H9 (cell line): ENCODE measurements at regions not wholly inside any gene's neighbourhood (a gene's known extent, or its start where the extent isn't known, plus 50 kb on each side); places are given as distances from the start of the nearest gene placed in this dataset.
A peak's percentile ranks its signal among the peaks of the same experiment; 100 is the strongest.

ENCODE experiments used
- DNase-seq: peaks from one replicate; pipeline ENCODE4 v3.0.0-alpha.2; 2017
- H2AFZ ChIP-seq: one replicate; pipeline ENCODE4 v1.6.1; 2013; ENCODE audit warnings: mild to moderate bottlenecking, low read length, control low read depth, moderate library complexity
- H2AK5ac ChIP-seq: 2 replicates; pipeline ENCODE4 v1.6.1; 2013; ENCODE audit warnings: low read length, control low read depth, mixed read lengths; ENCODE audit not compliant: insufficient read length
- H2BK120ac ChIP-seq: one replicate; pipeline ENCODE4 v1.6.1; 2013; ENCODE audit warnings: low read depth, mild to moderate bottlenecking, low read length, control low read depth, inconsistent platforms; ENCODE audit not compliant: poor library complexity, severe bottlenecking
- H2BK12ac ChIP-seq: 2 replicates; pipeline ENCODE4 v1.6.1; 2013; ENCODE audit warnings: low read length, control low read depth, mixed read lengths, low read depth; ENCODE audit not compliant: insufficient read length
- H2BK15ac ChIP-seq: 2 replicates; pipeline ENCODE4 v1.6.1; 2013; ENCODE audit warnings: low read depth, low read length, control low read depth
- H2BK20ac ChIP-seq: one replicate; pipeline ENCODE4 v1.6.1; 2013; ENCODE audit warnings: low read depth, mild to moderate bottlenecking, low read length, control low read depth, inconsistent platforms; ENCODE audit not compliant: poor library complexity, severe bottlenecking
- H2BK5ac ChIP-seq: 2 replicates; pipeline ENCODE4 v1.6.1; 2013; ENCODE audit warnings: low read length, control low read depth, mixed read lengths; ENCODE audit not compliant: insufficient read length
- H3K14ac ChIP-seq: 2 replicates; pipeline ENCODE4 v1.6.1; 2013; ENCODE audit warnings: low read length, control low read depth; ENCODE audit not compliant: insufficient read depth
- H3K18ac ChIP-seq: 2 replicates; pipeline ENCODE4 v1.6.1; 2013; ENCODE audit warnings: low read depth, mild to moderate bottlenecking, mixed read lengths, low read length, control low read depth; ENCODE audit not compliant: insufficient read length
- H3K23ac ChIP-seq: 2 replicates; pipeline ENCODE4 v1.6.1; 2013; ENCODE audit warnings: low read length, control low read depth, mixed read lengths, low read depth; ENCODE audit not compliant: insufficient read length
- H3K23me2 ChIP-seq: 2 replicates; pipeline ENCODE4 v1.6.1; 2013; ENCODE audit warnings: low read depth, mild to moderate bottlenecking, mixed read lengths, low read length, control low read depth; ENCODE audit not compliant: insufficient read length, poor library complexity, severe bottlenecking
- H3K27ac ChIP-seq: 2 replicates; pipeline ENCODE4 v1.5.1; 2013; ENCODE audit warnings: low read length, control low read depth, mixed read lengths, low read depth; ENCODE audit not compliant: insufficient read length
- H3K27me3 ChIP-seq: 2 replicates; pipeline ENCODE4 v1.6.1; 2013; ENCODE audit warnings: low read length, control low read depth, inconsistent platforms; ENCODE audit not compliant: insufficient read depth
- H3K4ac ChIP-seq: 2 replicates; pipeline ENCODE4 v1.6.1; 2013; ENCODE audit warnings: low read depth, mild to moderate bottlenecking, control low read depth, inconsistent platforms, low read length, moderate library complexity
- H3K4me1 ChIP-seq: 2 replicates; pipeline ENCODE4 v1.6.1; 2013; ENCODE audit warnings: low read length, control low read depth, inconsistent platforms; ENCODE audit not compliant: insufficient read depth
- H3K4me2 ChIP-seq: 2 replicates; pipeline ENCODE4 v1.6.1; 2013; ENCODE audit warnings: low read length, control low read depth, mixed read lengths; ENCODE audit not compliant: insufficient read length, insufficient read depth
- H3K56ac ChIP-seq: 2 replicates; pipeline ENCODE4 v1.6.1; 2013; ENCODE audit warnings: low read depth, mild to moderate bottlenecking, mixed read lengths, low read length, control low read depth; ENCODE audit not compliant: insufficient read length
- H3K79me1 ChIP-seq: 2 replicates; pipeline ENCODE4 v1.6.1; 2013; ENCODE audit warnings: low read depth, mild to moderate bottlenecking, moderate library complexity, low read length, control low read depth, inconsistent platforms; ENCODE audit not compliant: insufficient read depth, poor library complexity, severe bottlenecking
- H3K79me2 ChIP-seq: 2 replicates; pipeline ENCODE4 v1.6.1; 2013; ENCODE audit warnings: low read length, control low read depth, inconsistent platforms; ENCODE audit not compliant: insufficient read depth
- H3K9ac ChIP-seq: 2 replicates; pipeline ENCODE4 v1.6.1; 2013; ENCODE audit warnings: low read length, control low read depth, mixed read lengths; ENCODE audit not compliant: insufficient read length; ENCODE audit errors: extremely low read depth
- H3K9me3 ChIP-seq: one replicate; pipeline ENCODE4 v1.6.1; 2013; ENCODE audit warnings: low read depth, low read length, inconsistent platforms; ENCODE audit not compliant: control insufficient read depth
- H3T11ph ChIP-seq: one replicate; pipeline ENCODE4 v1.6.1; 2013; ENCODE audit warnings: mild to moderate bottlenecking, low read length, control low read depth, inconsistent platforms
- H4K20me1 ChIP-seq: one replicate; pipeline ENCODE4 v1.6.1; 2013; ENCODE audit not compliant: control insufficient read depth, insufficient read length, insufficient read depth
- H4K5ac ChIP-seq: 2 replicates; pipeline ENCODE4 v1.6.1; 2013; ENCODE audit warnings: low read depth, mild to moderate bottlenecking, mixed read lengths, low read length, control low read depth; ENCODE audit not compliant: insufficient read length
- H4K8ac ChIP-seq: replicated peaks from 2 replicates; pipeline ENCODE4 v1.6.1; 2013; ENCODE audit warnings: low read length, control low read depth, mixed read lengths, low read depth; ENCODE audit not compliant: insufficient read length
- H4K91ac ChIP-seq: 2 replicates; pipeline ENCODE4 v1.6.1; 2013; ENCODE audit warnings: low read depth, mild to moderate bottlenecking, moderate library complexity, mixed read lengths, low read length, control low read depth; ENCODE audit not compliant: insufficient read length
- H3K27ac Mint-ChIP-seq, 3 experiments: 2 replicates in 2 of 3; 3 replicates in 1 of 3; pipeline ENCODE4 v1.8.0; 2020 to 2021; ENCODE audit warnings: mixed read lengths in 3 of 3, mild to moderate bottlenecking in 1 of 3, moderate library complexity in 1 of 3
- H3K27me3 Mint-ChIP-seq: 2 replicates; pipeline ENCODE4 v1.8.0; 2021; ENCODE audit warnings: low read depth, mild to moderate bottlenecking, moderate library complexity, mixed read lengths
- H3K36me3 Mint-ChIP-seq, 3 experiments: 2 replicates in 2 of 3; 3 replicates in 1 of 3; pipeline ENCODE4 v1.8.0; 2020 to 2021; ENCODE audit warnings: low read depth in 3 of 3, mixed read lengths in 3 of 3; ENCODE audit not compliant: insufficient read depth in 1 of 3
- H3K4me1 Mint-ChIP-seq, 2 experiments: 2 replicates each; pipeline ENCODE4 v1.8.0; 2020; ENCODE audit warnings: mixed read lengths in 2 of 2
- H3K4me3 Mint-ChIP-seq, 2 experiments: 2 replicates in 1 of 2; 3 replicates in 1 of 2; pipeline ENCODE4 v1.8.0; 2020 to 2021; ENCODE audit warnings: mild to moderate bottlenecking in 2 of 2, mixed read lengths in 2 of 2, moderate library complexity in 1 of 2
- H3K9me3 Mint-ChIP-seq, 2 experiments: 2 replicates in 1 of 2; 3 replicates in 1 of 2; pipeline ENCODE4 v1.8.0; 2020; ENCODE audit warnings: mild to moderate bottlenecking in 2 of 2, mixed read lengths in 2 of 2, moderate library complexity in 1 of 2
- CTCF ChIP-seq: fragments of 200-600 bp; sonication (generic); conservative IDR thresholded peaks from 3 replicates; pipeline ENCODE4 v1.8.0; 2021; ENCODE audit warnings: antibody characterized with exemption, mild to moderate bottlenecking
- WGBS: extraction: QIAGEN DNeasy Blood & Tissue Kit; methylation state at CpG from one replicate; pipeline ENCODE4 v1.1.7; 2013; ENCODE audit warnings: missing lambda C conversion rate, low lambda C conversion rate, mixed read lengths; ENCODE audit not compliant: insufficient read length; ENCODE audit errors: extremely low coverage; 5-methylcytosine and 5-hydroxymethylcytosine counted together

- H3K4ac ChIP-seq, result no peak overlapping the region
- H3K27ac ChIP-seq, result no peak overlapping the region
- H4K20me1 ChIP-seq, result no peaks in the 10 kb centered on the region
- no peak overlapping the region for H4K8ac ChIP-seq
- no CpG with 5 or more reads among the region's 4 CpGs for WGBS
- no peak for DNase-seq
- no peaks in the 10 kb centered on the region for H3K79me1 ChIP-seq
- no peaks in the 10 kb centered on the region for H3K9me3 ChIP-seq
- Mint-ChIP-seq H3K27me3 (peaks cover 31% of the 10 kb centered on the region), H3K4me1 (peaks cover 17% of the 10 kb centered on the region in 2 experiments), H3K36me3 (no peaks in the 10 kb centered on the region; a peak in 2 of 7 replicates), H3K4me3 (no peak overlapping the region), H3K27ac (peak overlapping the region in 1 of 3 experiments; percentile 52; a peak in 2 of 7 replicates), H3K9me3 (no peaks in the 10 kb centered on the region; a peak in 2 of 5 replicates)
- H3K4me2 ChIP-seq, result no peak overlapping the region
- no peak overlapping the region for H2BK12ac ChIP-seq
- no peak overlapping the region for H3K9ac ChIP-seq
- no peak overlapping the region for H2BK5ac ChIP-seq
- H4K91ac ChIP-seq, result no peak overlapping the region
- no peak overlapping the region for H2BK120ac ChIP-seq
- no peak overlapping the region for H3K18ac ChIP-seq
- no peak overlapping the region for H2BK15ac ChIP-seq
- H3K56ac ChIP-seq, result no peak overlapping the region
- no peak overlapping the region for H2BK20ac ChIP-seq
- TF ChIP-seq CTCF, result no peak
- H2AFZ ChIP-seq, result no peak overlapping the region
- no peak overlapping the region for H3T11ph ChIP-seq
- H3K79me2 ChIP-seq, result no peaks in the 10 kb centered on the region
- no peaks in the 10 kb centered on the region; the same call in 1 of the 2 replicates for H3K4me1 ChIP-seq
- no peak overlapping the region for H3K14ac ChIP-seq
- H3K23me2 ChIP-seq, result no peaks in the 10 kb centered on the region
- H2AK5ac ChIP-seq, result no peak overlapping the region
- H3K23ac ChIP-seq, result no peak overlapping the region
- no peaks in the 10 kb centered on the region for H3K27me3 ChIP-seq
- no peak overlapping the region for H4K5ac ChIP-seq
These were observed 776.6 kb downstream of the MED13L start for GRCh38 chr12:115500872-115501271.
